ENCODE measurements at regions not wholly inside any gene's neighbourhood (a gene's known extent, or its start where the extent isn't known, plus 50 kb on each side); places are given as distances from the start of the nearest gene placed in this dataset.

GRCh38 chr2:78315368-78315767, 710.1 kb upstream of the REG3G start:
- DNase-seq, result no peak

GRCh38 chr2:78318275-78318674, 707.2 kb upstream of the REG3G start:
- no peak for DNase-seq

- DNase-seq, result no peak
These were observed 695.3 kb upstream of the REG3G start for GRCh38 chr2:78330193-78330592.

GRCh38 chr2:78351208-78351607, 674.3 kb upstream of the REG3G start:
- no peak for DNase-seq

- no peak for DNase-seq
These were observed 672.3 kb upstream of the REG3G start for GRCh38 chr2:78353168-78353567.

- DNase-seq, result no peak
These were observed 669.5 kb upstream of the REG3G start for GRCh38 chr2:78355967-78356366.

- no peak for DNase-seq
These were observed 641.9 kb upstream of the REG3G start for GRCh38 chr2:78383576-78383975.

GRCh38 chr2:78397198-78397597, 628.3 kb upstream of the REG3G start:
- DNase-seq, result no peak

GRCh38 chr2:78407960-78408794, 617.3 kb upstream of the REG3G start:
- DNase-seq, result no peak

- DNase-seq, result no peak
These were observed 616.7 kb upstream of the REG3G start for GRCh38 chr2:78408795-78409118.

- no peak for DNase-seq
These were observed 614.2 kb upstream of the REG3G start for GRCh38 chr2:78411303-78411702.

GRCh38 chr2:78416625-78417300, 608.7 kb upstream of the REG3G start:
- no peak for DNase-seq

- DNase-seq, result no peak
These were observed 608.1 kb upstream of the REG3G start for GRCh38 chr2:78417355-78417754.

- DNase-seq, result no peak
These were observed 607.5 kb upstream of the REG3G start for GRCh38 chr2:78418021-78418420.

- no peak for DNase-seq
These were observed 605.4 kb upstream of the REG3G start for GRCh38 chr2:78420132-78420531.

GRCh38 chr2:78423631-78424030, 601.9 kb upstream of the REG3G start:
- no peak for DNase-seq

- DNase-seq, result no peak
These were observed 598.3 kb upstream of the REG3G start for GRCh38 chr2:78427170-78427569.

- DNase-seq, result no peak
These were observed 594.3 kb upstream of the REG3G start for GRCh38 chr2:78431241-78431640.

- DNase-seq, result no peak
These were observed 586.4 kb upstream of the REG3G start for GRCh38 chr2:78439122-78439521.

- DNase-seq, result no peak
These were observed 569.9 kb upstream of the REG3G start for GRCh38 chr2:78455586-78455985.

- DNase-seq, result no peak
These were observed 568.2 kb upstream of the REG3G start for GRCh38 chr2:78457269-78457668.

- no peak for DNase-seq
These were observed 559.8 kb upstream of the REG3G start for GRCh38 chr2:78465707-78466106.

- DNase-seq, result no peak
These were observed 548.8 kb upstream of the REG3G start for GRCh38 chr2:78476619-78477229.

- no peak for DNase-seq
These were observed 538.9 kb upstream of the REG3G start for GRCh38 chr2:78486565-78486964.
